GM21526 (cell line): ENCODE measurements at regions not wholly inside any gene's neighbourhood (a gene's known extent, or its start where the extent isn't known, plus 50 kb on each side); places are given as distances from the start of the nearest gene placed in this dataset.

Experiments used
- ATAC-seq: cut with Tn5 transposase; IDR thresholded peaks from one replicate; pipeline ENCODE4 v1.9.1; 2021; ENCODE audit warnings: moderate library complexity; ENCODE audit not compliant: unreplicated experiment, low FRiP score

GRCh38 chr11:91396236-91397133 lies 828.1 kb upstream of the FAT3 start:
- ATAC-seq, result no peak

DNA sequence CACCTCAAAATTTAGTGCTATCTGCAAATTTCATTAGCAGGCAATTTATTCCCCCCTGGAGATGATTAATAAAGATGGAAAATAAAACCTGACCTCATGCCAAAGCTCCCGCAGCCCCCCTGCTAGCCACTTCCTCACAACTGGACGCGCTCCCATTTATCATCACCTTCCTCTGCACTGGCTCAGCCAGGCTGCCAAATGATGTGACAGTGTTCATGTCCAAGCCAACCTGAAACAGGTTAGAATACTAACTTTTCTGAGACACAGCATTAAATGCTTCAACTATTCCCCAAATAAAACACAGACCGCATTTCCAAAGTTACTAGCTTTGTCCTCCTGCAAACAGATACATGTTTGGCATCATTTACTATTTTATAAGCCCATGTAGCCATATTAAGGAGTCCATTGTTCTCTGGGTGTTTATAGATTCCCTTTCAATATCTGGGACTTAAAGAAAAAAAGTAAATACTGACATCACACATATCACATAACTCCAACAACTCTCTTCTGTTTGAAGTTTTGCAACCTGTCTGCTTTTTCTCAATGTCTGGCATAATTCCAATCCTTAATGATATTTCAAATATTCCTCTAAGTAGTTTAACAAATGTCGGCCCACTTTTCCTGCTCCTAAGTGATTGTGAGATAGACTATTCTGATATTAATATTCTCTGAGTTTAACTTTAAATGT lies 829.7 kb upstream of the FAT3 start:
- ATAC-seq, result no peak

GRCh38 chr11:91394073-91394726 lies 830.4 kb upstream of the FAT3 start:
- no peak for ATAC-seq

GRCh38 chr11:91382946-91383345 lies 841.7 kb upstream of the FAT3 start:
- no peak for ATAC-seq

GRCh38 chr11:91374794-91375193 lies 849.8 kb upstream of the FAT3 start:
- no peak for ATAC-seq

- ATAC-seq, result no peak
Observed at GRCh38 chr11:91373497-91373896, 851.1 kb upstream of the FAT3 start.

DNA sequence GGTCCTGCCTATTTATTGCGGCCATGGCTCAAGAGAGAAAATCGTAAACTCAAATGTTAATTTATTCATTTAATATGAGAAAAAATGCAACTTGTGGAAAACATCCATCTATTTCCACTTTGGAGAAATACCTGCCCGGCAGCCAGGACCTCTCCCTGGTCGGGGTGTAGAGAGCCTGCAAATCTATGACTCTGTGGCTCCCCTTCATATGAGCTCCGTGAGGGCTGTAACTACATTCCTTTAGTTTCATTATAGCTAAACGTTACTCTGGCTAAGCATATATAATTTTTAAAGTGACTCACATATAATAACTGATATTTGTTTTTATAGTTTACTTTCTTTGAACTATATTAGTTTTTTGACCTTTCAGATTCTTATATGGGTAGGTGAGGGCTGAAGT lies 857.8 kb upstream of the FAT3 start:
- no peak for ATAC-seq

- ATAC-seq, result no peak
Observed at GRCh38 chr11:91365986-91366585, 858.5 kb upstream of the FAT3 start.

GRCh38 chr11:91350931-91351330 lies 873.7 kb upstream of the FAT3 start:
- no peak for ATAC-seq

DNA sequence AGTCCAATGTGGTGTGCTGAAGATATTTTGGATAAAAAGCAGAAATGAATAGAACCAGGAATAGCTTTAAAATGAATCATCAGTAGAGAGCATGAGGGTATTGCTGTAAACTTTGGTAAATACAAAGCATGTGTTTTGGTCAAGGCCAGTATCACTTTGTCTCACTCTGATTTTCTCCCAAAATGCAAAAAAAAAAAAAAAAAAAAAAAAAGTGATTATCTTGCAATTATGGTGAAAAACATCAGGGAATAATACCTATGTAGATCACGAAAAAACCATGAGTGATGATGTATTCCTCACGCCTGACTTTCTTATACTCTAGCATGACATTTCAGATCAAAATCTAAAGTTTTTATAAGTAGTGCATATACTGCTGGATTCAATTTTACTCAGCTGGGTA lies 897.9 kb upstream of the FAT3 start:
- no peak for ATAC-seq

- no peak for ATAC-seq
Observed at GRCh38 chr11:91326280-91326679, 898.3 kb upstream of the FAT3 start.

GRCh38 chr11:91314521-91314920 lies 910.1 kb upstream of the FAT3 start:
- ATAC-seq, result no peak

- ATAC-seq, result no peak
Observed at GRCh38 chr11:91312541-91312940, 912.1 kb upstream of the FAT3 start.

DNA sequence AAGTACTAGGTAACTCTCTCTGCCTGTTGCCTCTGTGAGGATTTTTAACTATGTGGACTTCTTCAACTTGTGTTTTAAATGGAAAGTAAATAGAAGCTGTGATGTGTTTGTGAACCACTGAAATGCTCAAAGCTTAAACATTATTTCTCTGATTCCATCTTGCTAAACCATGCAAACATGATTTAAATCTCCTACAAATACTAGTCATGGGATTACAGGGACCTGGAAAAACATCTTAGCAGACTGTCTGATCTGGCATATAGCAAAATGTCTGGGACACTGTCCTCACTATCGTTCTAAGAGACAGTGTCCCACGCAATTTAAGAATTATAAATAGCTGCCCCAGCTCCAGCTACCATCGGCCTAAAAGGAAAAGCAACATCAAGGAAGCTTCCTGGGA lies 914.5 kb upstream of the FAT3 start:
- ATAC-seq, result no peak

DNA sequence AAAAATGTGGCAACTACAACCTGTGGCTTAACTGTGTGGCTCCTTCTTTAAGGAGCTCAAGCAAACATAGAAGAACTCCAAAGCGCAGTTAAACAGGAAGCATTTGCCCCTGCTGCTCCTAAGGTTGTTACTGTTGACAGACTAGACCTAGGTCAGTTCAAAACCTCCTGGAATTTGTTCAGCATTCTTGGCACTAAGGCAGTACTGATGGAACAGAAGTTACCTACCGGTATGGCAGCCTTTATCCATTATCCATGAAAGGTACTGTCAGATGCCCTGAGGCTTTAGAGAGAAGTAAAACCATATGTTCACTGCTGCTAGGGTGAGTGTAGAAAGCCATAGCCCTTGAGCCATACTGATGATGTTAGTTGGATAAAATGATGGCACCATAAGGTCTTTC lies 916.5 kb upstream of the FAT3 start:
- no peak for ATAC-seq

- ATAC-seq, result no peak
Observed at GRCh38 chr11:91305402-91305801, 919.2 kb upstream of the FAT3 start.

DNA sequence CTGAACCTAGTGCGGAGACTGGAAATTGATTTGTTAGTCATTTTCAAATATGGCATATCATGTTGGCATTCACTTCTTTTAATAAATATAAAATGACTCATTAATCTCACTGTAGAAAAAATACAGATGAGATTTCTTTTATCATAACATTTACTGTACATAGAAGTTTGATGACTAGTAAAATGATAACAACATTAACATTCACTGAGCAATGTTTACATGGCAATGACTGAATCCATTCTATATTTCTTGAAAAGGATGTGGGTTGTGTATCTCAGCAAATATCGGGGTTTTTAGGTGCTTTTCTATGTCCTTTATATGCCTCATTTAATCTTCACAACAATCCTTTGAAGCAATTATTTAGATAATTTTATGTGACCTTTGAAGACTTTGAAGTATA lies 920.9 kb upstream of the FAT3 start:
- no peak for ATAC-seq

GRCh38 chr11:91299980-91300379 lies 924.6 kb upstream of the FAT3 start:
- ATAC-seq, result no peak

- ATAC-seq, result no peak
Observed at GRCh38 chr11:91296629-91297028, 928.0 kb upstream of the FAT3 start.

GRCh38 chr11:91295591-91295990 lies 929.0 kb upstream of the FAT3 start:
- no peak for ATAC-seq

DNA sequence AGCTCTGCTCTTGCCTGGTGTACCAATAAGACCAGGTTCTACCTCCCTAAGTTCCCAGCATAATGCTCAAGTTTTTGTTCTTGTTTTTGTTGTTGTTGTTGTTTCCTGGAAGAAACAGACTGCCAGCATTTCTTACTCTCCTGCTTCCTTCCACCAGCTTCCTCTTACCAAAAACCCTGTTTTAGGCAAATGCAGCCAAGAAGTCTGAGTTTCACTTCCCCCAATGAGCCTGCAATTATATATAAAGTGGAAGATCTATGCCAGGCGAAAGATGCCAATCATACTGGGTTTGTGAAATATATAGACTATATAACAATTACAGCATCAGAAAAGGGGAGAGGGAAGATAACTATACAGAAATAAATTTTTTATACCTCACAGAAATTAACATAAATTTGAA lies 931.5 kb upstream of the FAT3 start:
- no peak for ATAC-seq
